HCEC 1CT (cell line): ENCODE measurements at regions not wholly inside any gene's neighbourhood (a gene's known extent, or its start where the extent isn't known, plus 50 kb on each side); places are given as distances from the start of the nearest gene placed in this dataset.
A peak's percentile ranks its signal among the peaks of the same experiment; 100 is the strongest.
"Not testable (repeated sequence)": the region's sequence is repeated elsewhere in the genome, so short reads cannot be mapped to it uniquely, and the experiment has no call there.

Source experiments
- DNase-seq: peaks from one replicate; pipeline ENCODE4 v3.0.0-alpha.2; 2017

DNA sequence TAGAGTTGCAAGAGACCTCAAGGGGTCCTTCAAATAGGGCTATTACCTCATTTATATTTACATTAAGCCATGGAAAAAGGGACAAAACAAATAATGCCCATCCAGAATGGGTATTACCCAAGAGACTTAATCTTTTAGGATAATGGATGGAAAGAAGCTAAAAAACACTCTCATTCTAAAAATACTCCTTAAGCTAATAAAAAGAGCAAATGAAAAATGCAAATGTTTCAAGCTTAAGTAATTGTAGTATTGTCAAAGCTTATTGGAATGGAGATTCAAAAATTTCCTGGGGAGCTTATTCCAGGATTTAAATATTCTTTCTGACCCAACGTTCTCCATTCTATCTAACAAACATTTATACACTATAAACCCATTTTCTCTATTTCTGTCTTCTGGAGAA lies 107.8 kb upstream of the SPIN4 start:
- DNase-seq, result no peak

DNA sequence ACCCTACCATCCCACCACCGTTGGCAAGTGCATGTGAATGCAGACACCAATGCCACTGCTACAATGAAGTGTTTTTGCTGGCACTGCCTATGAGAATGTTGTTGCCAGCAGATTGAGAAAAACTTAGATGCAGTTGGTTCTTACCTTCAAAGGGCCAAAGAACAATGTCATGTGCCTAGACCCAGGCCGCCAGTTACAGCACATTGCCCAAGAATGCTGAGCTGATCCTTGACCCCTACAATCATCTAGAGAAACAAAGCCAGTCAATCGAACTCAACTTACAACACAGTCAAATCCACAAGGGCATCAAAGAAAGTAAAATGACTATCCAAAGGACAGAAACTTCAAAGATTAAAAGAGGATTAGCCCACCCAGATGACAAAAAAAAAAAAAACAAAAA lies 102.4 kb upstream of the SPIN4 start:
- DNase-seq, result no peak

DNA sequence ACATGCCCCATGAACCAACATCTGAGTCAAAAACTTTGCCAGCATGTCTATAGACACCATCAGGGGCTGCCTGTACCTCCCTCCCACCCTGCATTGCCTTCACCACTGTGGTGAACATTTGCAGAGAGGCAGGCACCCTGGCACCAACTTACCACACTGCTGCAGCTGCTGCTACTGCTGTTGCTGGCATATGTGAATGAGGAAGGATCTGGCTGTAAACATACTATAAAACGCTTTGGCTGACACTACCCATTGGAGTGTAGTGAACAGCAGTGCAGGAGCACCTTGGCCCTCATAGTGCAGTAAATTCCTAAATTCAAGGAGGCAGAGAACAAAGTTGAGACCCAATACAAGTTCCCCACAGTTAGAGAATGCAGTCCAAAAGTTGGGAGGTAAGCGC lies 90.6 kb upstream of the SPIN4 start:
- no peak for DNase-seq

DNA sequence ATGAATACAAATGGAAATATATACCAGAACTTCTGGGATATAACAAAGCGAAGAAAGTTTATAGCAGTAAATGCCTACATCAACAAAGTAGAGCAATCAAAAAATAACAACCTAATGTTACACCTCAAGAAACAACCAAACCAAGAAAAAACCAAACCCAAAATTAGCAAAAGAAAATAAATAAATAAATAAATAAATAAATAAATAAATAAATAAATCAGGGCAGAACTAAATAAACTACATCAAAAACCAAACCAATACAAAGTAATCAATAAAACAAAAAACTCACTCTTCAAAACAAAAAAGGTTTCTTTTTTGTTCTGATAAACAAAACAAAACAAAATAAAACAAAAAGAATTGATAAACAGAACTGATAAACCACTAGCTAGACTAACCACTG lies 88.4 kb upstream of the SPIN4 start:
- DNase-seq, result no peak

DNA sequence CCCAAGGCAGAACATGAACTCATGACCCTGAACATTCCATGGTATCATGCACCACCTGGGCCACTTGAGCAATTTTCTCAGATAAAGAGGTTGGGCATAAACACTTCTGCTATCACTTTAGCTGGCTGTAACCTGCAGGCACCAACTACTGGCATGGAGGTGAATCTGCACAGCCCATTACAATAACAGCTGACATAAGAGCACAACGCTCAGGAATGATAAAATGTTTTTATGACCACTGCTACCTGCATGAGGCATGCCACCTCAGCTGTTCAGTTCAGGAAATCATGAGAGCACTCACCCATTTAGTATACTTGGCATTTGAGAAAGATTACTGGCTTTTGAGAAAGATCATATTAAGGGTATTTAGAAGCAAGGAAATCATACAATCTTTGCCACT lies 85.7 kb upstream of the SPIN4 start:
- no peak for DNase-seq

DNA sequence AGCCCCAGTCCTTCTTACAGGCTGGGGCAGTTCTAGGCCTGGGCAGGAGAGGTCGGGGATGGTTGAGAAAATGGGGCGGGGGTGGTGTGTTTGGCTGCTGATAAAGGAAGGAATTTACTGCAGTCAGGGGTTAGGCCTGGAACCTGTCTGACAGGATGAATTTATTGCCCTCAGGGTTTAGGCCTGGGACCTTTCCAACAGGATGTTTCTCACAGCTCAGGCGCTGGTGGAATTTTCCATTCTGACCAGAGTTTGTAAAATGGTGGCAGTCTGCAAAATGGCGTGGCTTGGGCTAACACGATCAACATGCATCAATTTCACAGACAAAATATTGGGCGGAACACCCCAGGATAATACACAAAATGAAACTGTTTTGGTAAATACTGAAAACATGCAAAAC lies 83.5 kb upstream of the SPIN4 start:
- DNase-seq, result peak; percentile 2

DNA sequence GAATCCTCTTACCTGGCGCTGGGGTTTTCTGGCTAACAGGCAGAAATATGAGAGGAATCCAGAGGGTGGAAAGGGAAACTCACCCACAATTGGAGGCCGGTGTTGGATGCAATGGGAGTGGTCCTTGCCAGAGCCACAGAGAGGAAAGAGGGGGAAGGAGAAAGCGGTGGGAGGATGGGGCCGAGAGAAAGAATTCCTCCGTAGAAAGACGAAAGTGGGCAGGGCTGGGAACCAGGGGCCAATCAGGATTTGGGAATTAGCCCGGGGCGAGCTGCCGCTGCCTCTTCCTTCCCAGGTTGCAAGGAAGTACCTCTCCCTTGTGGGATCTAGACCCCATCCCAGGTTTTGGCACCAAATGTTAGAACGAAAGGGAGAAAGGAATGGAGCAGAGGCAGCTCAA lies 83.1 kb upstream of the SPIN4 start:
- DNase-seq, result no peak

DNA sequence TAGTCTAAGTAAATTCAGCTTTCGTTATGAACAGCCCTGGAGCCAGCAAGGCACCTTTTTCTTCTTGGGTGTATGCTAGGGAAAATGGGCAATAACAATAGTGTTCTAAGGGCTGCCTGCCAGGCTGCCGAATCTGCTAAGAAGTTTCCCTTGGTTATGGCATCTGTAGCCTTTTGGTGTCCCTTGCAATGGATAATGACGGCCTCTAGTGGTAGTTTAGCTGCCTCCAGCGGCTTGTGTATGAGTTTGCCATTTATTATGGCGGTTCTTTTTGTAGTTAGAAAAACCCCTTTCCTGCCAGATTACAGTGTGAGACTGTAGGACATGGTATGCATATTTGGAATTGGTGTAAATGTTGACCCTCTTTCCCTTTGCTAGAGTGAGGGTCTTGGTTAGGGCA lies 78.9 kb upstream of the SPIN4 start:
- no peak for DNase-seq

DNA sequence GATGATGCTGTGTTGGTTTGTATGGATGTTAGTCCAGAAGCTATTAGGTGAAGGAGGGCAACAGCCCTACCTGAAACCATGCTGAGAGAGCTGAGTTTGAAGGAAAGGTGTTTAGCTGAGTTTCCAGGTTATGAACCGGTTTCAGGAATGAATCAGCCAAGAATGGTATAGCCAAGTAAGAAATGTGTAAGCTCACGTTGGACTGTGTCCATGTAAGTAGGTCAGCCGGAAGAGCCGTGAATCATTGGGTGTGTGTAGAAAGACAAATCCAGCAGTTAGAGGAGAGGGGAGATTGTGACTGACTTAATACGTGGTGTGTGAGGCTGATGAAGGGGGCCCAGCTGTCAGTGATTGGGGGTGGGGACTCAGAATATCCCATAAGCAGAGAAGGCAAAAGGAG lies 77.2 kb upstream of the SPIN4 start:
- no peak for DNase-seq

DNA sequence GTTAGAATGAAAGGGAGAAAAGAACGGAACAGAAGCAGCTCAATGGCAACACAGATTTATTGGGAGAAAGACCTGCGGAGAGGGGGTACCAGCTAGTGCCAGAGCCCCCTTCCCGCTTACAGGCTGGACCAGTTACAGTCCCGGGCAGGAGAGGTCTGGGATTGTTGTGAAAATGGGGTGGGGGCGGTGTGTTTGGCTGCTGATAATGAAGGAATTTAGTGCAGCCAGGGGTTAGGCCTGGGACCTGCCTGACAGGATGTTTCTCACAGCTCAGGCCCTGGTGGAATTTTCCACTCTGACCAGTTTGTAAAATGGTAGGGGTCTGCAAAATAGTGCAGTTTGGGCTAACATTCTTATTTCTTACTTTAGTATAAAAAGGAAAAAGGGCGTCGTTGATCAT lies 75.4 kb upstream of the SPIN4 start:
- no peak for DNase-seq

DNA sequence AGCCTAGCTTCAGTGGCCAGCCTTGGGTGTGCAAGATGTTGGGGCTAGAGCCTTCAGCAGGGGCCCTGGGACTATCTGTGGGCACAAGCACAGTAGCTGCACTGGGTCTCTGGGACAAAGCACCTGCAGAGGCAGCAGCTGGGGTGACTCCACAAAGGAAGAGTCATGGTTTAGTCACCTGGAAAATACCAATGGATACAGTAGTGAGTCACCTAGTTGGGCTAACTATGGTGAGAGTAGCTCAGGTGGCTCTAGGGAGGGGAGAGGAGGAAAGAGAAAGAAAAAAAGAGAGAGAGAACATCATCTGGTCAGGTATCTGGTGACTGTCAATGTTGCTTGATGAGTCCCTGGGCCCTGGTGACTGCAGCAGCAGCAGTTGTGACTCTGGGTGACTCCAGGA lies 72.9 kb upstream of the SPIN4 start:
- DNase-seq, result no peak

DNA sequence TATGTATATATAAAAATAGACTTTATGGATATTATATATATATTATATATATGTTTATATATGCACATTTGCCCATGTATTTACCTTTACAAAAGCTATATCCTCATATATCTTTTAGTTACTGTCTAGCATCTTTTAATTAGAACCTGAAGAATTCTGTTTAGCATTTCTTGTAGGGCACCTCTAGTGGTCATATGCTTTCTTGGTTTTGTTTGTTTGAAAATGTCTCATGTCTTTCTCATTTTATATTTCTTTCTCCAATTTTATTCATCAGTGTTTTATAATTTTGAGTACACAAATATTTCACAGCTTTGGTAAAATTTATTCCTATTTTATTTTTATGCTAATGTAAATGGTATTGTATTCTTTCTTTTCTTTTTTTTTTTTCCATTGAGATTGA lies 70.3 kb upstream of the SPIN4 start:
- no peak for DNase-seq

DNA sequence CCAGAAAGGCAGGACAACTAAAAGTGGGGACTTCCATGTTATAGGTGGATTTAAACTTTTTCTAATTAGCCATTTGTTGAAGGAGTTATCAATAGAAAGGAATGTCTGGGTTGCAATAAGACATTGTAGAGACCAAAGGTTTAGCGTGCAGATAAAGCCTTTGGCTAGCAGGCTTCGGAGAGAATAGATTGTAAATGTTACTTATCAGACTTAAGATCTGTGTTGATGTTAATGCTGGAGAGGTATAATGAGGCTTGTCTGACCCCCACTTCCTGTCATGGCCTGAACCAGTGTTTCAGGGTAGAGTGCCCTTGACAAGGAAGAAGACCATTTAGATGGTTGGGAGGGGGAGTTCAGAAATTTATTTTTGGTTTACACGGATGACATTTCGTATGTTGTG lies 67.1 kb upstream of the SPIN4 start:
- DNase-seq, result no peak

DNA sequence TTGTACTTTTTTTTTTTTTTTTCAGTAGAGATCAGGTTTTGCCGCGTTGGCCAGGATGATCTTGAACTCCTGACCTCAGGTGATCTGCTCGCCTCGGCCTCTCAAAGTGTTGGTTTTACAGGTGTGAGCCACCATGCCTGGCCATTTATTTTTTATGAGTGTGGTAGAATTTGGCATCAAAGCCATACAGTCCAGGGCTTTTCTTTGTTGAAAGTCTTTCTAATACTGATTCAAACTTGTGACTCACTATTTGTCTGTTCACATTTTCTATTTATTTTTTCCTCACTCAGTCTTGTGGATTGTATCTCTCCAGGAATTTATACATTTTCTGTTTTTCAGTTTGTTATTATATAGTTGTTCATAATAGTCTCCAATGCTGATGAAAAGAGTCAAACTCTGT lies 66.5 kb upstream of the SPIN4 start:
- DNase-seq, result no peak

DNA sequence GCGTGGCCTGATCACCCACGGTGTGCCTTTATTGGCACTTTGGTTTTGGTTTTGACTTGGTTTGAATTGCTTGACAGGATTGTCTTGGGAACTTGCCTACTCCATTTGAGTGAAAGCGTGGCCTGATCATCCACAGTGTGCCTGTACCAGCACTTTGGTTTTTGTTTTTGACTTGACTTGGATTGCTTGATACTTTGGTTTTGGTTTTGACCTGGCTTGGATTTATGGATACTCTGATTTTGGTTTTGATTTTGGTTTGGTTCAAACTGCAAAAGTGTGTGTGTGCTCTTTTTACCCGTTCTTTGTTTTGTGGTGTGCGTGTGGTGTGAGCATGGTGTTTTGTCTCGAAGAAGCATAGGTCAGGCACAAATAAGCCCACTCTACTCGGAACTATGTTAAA lies 58.8 kb upstream of the SPIN4 start:
- not testable (repeated sequence) for DNase-seq

DNA sequence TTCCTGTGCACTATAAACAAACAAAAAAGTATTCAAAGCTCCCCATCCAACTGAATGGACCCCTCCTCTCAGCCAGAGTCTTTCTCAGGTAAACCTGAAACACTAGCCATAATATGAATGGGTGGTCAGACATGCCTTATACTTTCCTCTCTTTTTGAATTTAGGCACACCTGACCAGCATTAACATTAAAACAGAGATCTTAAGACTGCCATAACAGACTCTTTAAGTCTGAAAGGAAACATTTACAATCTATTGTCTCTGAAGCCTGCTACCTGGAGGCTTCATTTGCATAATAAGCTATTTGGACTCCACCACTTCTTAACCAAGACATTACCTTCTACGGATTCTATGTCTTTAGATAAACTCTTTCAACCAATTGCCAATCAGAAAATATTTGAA lies 56.9 kb upstream of the SPIN4 start:
- no peak for DNase-seq

DNA sequence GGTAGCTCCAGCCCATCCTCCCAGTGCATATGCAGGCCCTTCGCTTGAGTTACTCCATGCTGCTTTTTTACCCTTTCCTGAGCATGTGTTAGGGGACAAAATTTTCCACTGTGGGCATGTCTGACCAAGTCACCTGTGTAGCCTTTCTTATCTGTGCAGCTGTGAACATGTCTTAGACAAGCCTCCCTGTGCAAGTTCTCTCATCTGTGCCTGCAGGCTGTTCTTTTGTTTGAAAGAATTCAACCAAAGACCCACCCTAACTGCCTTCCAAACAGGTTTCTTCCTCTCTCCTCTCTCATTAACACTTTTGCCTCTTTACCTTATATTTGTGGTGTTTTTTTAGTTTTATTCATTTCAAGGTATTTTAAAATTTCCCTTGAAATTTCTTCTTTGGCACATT lies 53.2 kb upstream of the SPIN4 start:
- no peak for DNase-seq

DNA sequence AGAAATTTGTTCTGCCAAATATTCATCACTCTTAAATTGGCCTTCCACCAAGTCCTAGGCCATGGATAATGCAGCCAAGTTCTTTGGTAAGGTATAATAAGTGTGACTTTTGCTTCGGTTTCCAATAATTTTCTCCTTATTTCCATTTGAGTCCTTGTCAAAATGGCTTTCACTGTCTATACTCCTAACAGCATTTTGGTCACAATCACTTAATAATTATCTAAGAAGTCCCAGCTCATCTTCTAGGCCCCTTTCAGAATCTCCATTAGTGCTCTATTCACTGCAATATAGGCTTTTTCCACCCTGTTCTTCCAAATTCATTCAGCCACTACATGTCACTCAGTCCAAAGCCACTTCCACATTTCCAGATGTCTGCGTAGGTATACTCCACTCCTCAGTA lies 51.0 kb upstream of the SPIN4 start:
- DNase-seq, result no peak
